ENCODE measurements at regions not wholly inside any gene's neighbourhood (a gene's known extent, or its start where the extent isn't known, plus 50 kb on each side); places are given as distances from the start of the nearest gene placed in this dataset.

GRCh38 chr13:50133358-50133953 is 118.2 kb downstream of the KCNRG start:
- TF ChIP-seq, protein P1, sequence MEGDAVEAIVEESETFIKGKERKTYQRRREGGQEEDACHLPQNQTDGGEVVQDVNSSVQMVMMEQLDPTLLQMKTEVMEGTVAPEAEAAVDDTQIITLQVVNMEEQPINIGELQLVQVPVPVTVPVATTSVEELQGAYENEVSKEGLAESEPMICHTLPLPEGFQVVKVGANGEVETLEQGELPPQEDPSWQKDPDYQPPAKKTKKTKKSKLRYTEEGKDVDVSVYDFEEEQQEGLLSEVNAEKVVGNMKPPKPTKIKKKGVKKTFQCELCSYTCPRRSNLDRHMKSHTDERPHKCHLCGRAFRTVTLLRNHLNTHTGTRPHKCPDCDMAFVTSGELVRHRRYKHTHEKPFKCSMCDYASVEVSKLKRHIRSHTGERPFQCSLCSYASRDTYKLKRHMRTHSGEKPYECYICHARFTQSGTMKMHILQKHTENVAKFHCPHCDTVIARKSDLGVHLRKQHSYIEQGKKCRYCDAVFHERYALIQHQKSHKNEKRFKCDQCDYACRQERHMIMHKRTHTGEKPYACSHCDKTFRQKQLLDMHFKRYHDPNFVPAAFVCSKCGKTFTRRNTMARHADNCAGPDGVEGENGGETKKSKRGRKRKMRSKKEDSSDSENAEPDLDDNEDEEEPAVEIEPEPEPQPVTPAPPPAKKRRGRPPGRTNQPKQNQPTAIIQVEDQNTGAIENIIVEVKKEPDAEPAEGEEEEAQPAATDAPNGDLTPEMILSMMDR (IDR thresholded peaks at IDR 0.05; ENCODE audit: low read length): no peak
- TF ChIP-seq EZH2 (IDR thresholded peaks at IDR 0.05; ENCODE audit: borderline replicate concordance, low read length): no peak

Data from OCI-LY1 (cell line).